ENCODE measurements at regions not wholly inside any gene's neighbourhood (a gene's known extent, or its start where the extent isn't known, plus 50 kb on each side); places are given as distances from the start of the nearest gene placed in this dataset.

- Histone ChIP-seq H3K9me3 (no peaks in the 10 kb centered on the region), H3K4me1 (no peaks in the 10 kb centered on the region), H3K36me3 (no peaks in the 10 kb centered on the region), H3K27me3 (no peaks in the 10 kb centered on the region), H3K4me3 (no peak overlapping the region), H3K27ac (no peak overlapping the region)
- DNase-seq (ENCODE audit: low spot score in 2 of 2) = no peak
- TF ChIP-seq CTCF (IDR thresholded peaks at IDR 0.05) = no peak
- intact Hi-C loops (cut with DNase I) = loop anchor here (2.0 to 5.0 kb wide), 2 partner anchors 42 to 90 kb away; no protein-coding TSS in a partner anchor
Observed at GRCh38 chr14:54085232-54085761, 128.7 kb upstream of the BMP4 start.

- H3K4me1 ChIP-seq = no peaks in the 10 kb centered on the region
- no peak overlapping the region for H3K27ac ChIP-seq
- no peaks in the 10 kb centered on the region for H3K36me3 ChIP-seq
- no peak for TF ChIP-seq CTCF (IDR thresholded peaks at IDR 0.05)
- intact Hi-C loops (cut with DNase I) = loop anchor here (2.0 to 5.0 kb wide), 2 partner anchors 41 to 89 kb away; no protein-coding TSS in a partner anchor
- H3K27me3 ChIP-seq = no peaks in the 10 kb centered on the region
- DNase-seq (ENCODE audit: low spot score in 2 of 2) = no peak
- H3K9me3 ChIP-seq = no peaks in the 10 kb centered on the region
- no peak overlapping the region for H3K4me3 ChIP-seq
Observed at GRCh38 chr14:54085841-54086240, 129.2 kb upstream of the BMP4 start.

GRCh38 chr14:54086767-54087166, 130.1 kb upstream of the BMP4 start:
- no peaks in the 10 kb centered on the region for H3K27me3 ChIP-seq
- intact Hi-C loops (cut with DNase I) = loop anchor here (5.0 kb wide), 1 partner anchor 41 kb away; no protein-coding TSS in a partner anchor
- no peak for DNase-seq (ENCODE audit: low spot score in 2 of 2)
- H3K36me3 ChIP-seq = no peaks in the 10 kb centered on the region
- H3K4me3 ChIP-seq = no peak overlapping the region
- H3K27ac ChIP-seq = no peak overlapping the region
- peaks cover 0 to 4% of the 10 kb centered on the region in 2 donors for H3K9me3 ChIP-seq
- no peaks in the 10 kb centered on the region for H3K4me1 ChIP-seq
- TF ChIP-seq CTCF (IDR thresholded peaks at IDR 0.05) = no peak

- no peak for TF ChIP-seq CTCF (IDR thresholded peaks at IDR 0.05)
- Histone ChIP-seq H3K27ac (no peak overlapping the region), H3K27me3 (no peaks in the 10 kb centered on the region), H3K9me3 (peaks cover 0 to 5% of the 10 kb centered on the region in 2 donors), H3K4me3 (no peak overlapping the region), H3K36me3 (no peaks in the 10 kb centered on the region), H3K4me1 (no peaks in the 10 kb centered on the region)
- intact Hi-C loops (cut with DNase I) = loop anchor here (5.0 kb wide), 1 partner anchor 40 kb away; no protein-coding TSS in a partner anchor
- DNase-seq (ENCODE audit: low spot score in 2 of 2) = no peak
Observed at GRCh38 chr14:54087376-54087775, 130.8 kb upstream of the BMP4 start.

GRCh38 chr14:54088271-54088670, 131.6 kb upstream of the BMP4 start:
- no peaks in the 10 kb centered on the region for H3K4me1 ChIP-seq
- H3K4me3 ChIP-seq = no peak overlapping the region
- TF ChIP-seq CTCF (IDR thresholded peaks at IDR 0.05) = no peak
- intact Hi-C loops (cut with DNase I) = loop anchor here (5.0 kb wide), 1 partner anchor 39 kb away; no protein-coding TSS in a partner anchor
- H3K27ac ChIP-seq = no peak overlapping the region
- H3K9me3 ChIP-seq = peaks cover 0 to 5% of the 10 kb centered on the region in 2 donors
- DNase-seq (ENCODE audit: low spot score in 2 of 2) = no peak
- H3K27me3 ChIP-seq = no peaks in the 10 kb centered on the region
- no peaks in the 10 kb centered on the region for H3K36me3 ChIP-seq
